IPS-15b (cell line): ENCODE measurements at regions not wholly inside any gene's neighbourhood (a gene's known extent, or its start where the extent isn't known, plus 50 kb on each side); places are given as distances from the start of the nearest gene placed in this dataset.
"Not testable (repeated sequence)": the region's sequence is repeated elsewhere in the genome, so short reads cannot be mapped to it uniquely, and the experiment has no call there.

Experiments
- H3K27me3 ChIP-seq: one replicate; pipeline ENCODE4 v1.6.1; 2013; ENCODE audit warnings: low read length; ENCODE audit not compliant: control insufficient read depth, insufficient read depth
- H3K36me3 ChIP-seq: one replicate; pipeline ENCODE4 v1.6.1; 2013; ENCODE audit warnings: low read length; ENCODE audit not compliant: control insufficient read depth, insufficient read depth
- H3K4me1 ChIP-seq: one replicate; pipeline ENCODE4 v1.6.1; 2013; ENCODE audit warnings: mild to moderate bottlenecking, low read length; ENCODE audit not compliant: control insufficient read depth, insufficient read depth
- H3K4me3 ChIP-seq: one replicate; pipeline ENCODE4 v1.5.1; 2013; ENCODE audit warnings: low read depth, low read length
- H3K9ac ChIP-seq: one replicate; pipeline ENCODE4 v1.6.1; 2013; ENCODE audit warnings: low read depth, mild to moderate bottlenecking, low read length
- H3K9me3 ChIP-seq: one replicate; pipeline ENCODE4 v1.6.1; 2013; ENCODE audit warnings: mild to moderate bottlenecking, low read length; ENCODE audit not compliant: control insufficient read depth, insufficient read depth

- no peaks in the 10 kb centered on the region for H3K36me3 ChIP-seq
- H3K4me3 ChIP-seq, result no peak overlapping the region
- H3K9me3 ChIP-seq, result no peaks in the 10 kb centered on the region
- no peaks in the 10 kb centered on the region for H3K27me3 ChIP-seq
- H3K9ac ChIP-seq, result no peak overlapping the region
- no peaks in the 10 kb centered on the region for H3K4me1 ChIP-seq
These were observed 318.1 kb downstream of the AEBP2 start for GRCh38 chr12:19757317-19757877.

GRCh38 chr12:19759227-19759626 lies 319.9 kb downstream of the AEBP2 start:
- no peaks in the 10 kb centered on the region for H3K36me3 ChIP-seq

GRCh38 chr12:19760611-19761010 lies 321.3 kb downstream of the AEBP2 start:
- no peaks in the 10 kb centered on the region for H3K36me3 ChIP-seq
- no peaks in the 10 kb centered on the region for H3K27me3 ChIP-seq
- H3K9ac ChIP-seq, result no peak overlapping the region
- no peaks in the 10 kb centered on the region for H3K9me3 ChIP-seq
- no peak overlapping the region for H3K4me3 ChIP-seq
- H3K4me1 ChIP-seq, result no peaks in the 10 kb centered on the region

More at GRCh38 chr12:19759227-19759626, 319.9 kb downstream of the AEBP2 start:
- Histone ChIP-seq H3K9ac (no peak overlapping the region), H3K4me1 (no peaks in the 10 kb centered on the region), H3K27me3 (no peaks in the 10 kb centered on the region), H3K9me3 (no peaks in the 10 kb centered on the region), H3K4me3 (no peak overlapping the region)

GRCh38 chr12:19761463-19761862 lies 322.2 kb downstream of the AEBP2 start:
- H3K27me3 ChIP-seq, result no peaks in the 10 kb centered on the region
- no peaks in the 10 kb centered on the region for H3K9me3 ChIP-seq
- no peak overlapping the region for H3K4me3 ChIP-seq
- no peak overlapping the region for H3K9ac ChIP-seq
- H3K36me3 ChIP-seq, result no peaks in the 10 kb centered on the region
- H3K4me1 ChIP-seq, result no peaks in the 10 kb centered on the region

- H3K36me3 ChIP-seq, result no peaks in the 10 kb centered on the region
- H3K4me3 ChIP-seq, result no peak overlapping the region
- no peak overlapping the region for H3K9ac ChIP-seq
- no peaks in the 10 kb centered on the region for H3K9me3 ChIP-seq
- no peaks in the 10 kb centered on the region for H3K4me1 ChIP-seq
- no peaks in the 10 kb centered on the region for H3K27me3 ChIP-seq
These were observed 324.2 kb downstream of the AEBP2 start for GRCh38 chr12:19763488-19763887.

GRCh38 chr12:19764408-19764807 lies 325.1 kb downstream of the AEBP2 start:
- Histone ChIP-seq H3K36me3 (no peaks in the 10 kb centered on the region), H3K4me3 (no peak overlapping the region), H3K4me1 (no peaks in the 10 kb centered on the region)

GRCh38 chr12:19771858-19772257 lies 332.6 kb downstream of the AEBP2 start:
- Histone ChIP-seq H3K9ac (no peak overlapping the region), H3K4me3 (no peak overlapping the region), H3K9me3 (no peaks in the 10 kb centered on the region), H3K36me3 (no peaks in the 10 kb centered on the region), H3K4me1 (peaks cover 3% of the 10 kb centered on the region), H3K27me3 (no peaks in the 10 kb centered on the region)

More at GRCh38 chr12:19764408-19764807, 325.1 kb downstream of the AEBP2 start:
- H3K9me3 ChIP-seq, result no peaks in the 10 kb centered on the region
- H3K9ac ChIP-seq, result no peak overlapping the region
- H3K27me3 ChIP-seq, result no peaks in the 10 kb centered on the region

- Histone ChIP-seq H3K36me3 (no peaks in the 10 kb centered on the region), H3K4me3 (no peak overlapping the region), H3K9ac (no peak overlapping the region), H3K4me1 (peaks cover 3% of the 10 kb centered on the region), H3K27me3 (no peaks in the 10 kb centered on the region), H3K9me3 (no peaks in the 10 kb centered on the region)
These were observed 333.5 kb downstream of the AEBP2 start for GRCh38 chr12:19772776-19773175.

- no peaks in the 10 kb centered on the region for H3K9me3 ChIP-seq
- H3K4me1 ChIP-seq, result peaks cover 8% of the 10 kb centered on the region
- no peak overlapping the region for H3K9ac ChIP-seq
- no peak overlapping the region for H3K4me3 ChIP-seq
- no peaks in the 10 kb centered on the region for H3K27me3 ChIP-seq
- no peaks in the 10 kb centered on the region for H3K36me3 ChIP-seq
These were observed 335.9 kb downstream of the AEBP2 start for GRCh38 chr12:19775241-19775640.

- not testable (repeated sequence) for H3K4me1 ChIP-seq, H3K9ac ChIP-seq, H3K27me3 ChIP-seq, H3K4me3 ChIP-seq, H3K36me3 ChIP-seq, H3K9me3 ChIP-seq
These were observed 336.7 kb downstream of the AEBP2 start for GRCh38 chr12:19775976-19776375.

- Histone ChIP-seq H3K4me1 (peaks cover 6% of the 10 kb centered on the region), H3K4me3 (no peak overlapping the region), H3K9me3 (no peaks in the 10 kb centered on the region), H3K27me3 (no peaks in the 10 kb centered on the region), H3K36me3 (no peaks in the 10 kb centered on the region), H3K9ac (no peak overlapping the region)
These were observed 338.9 kb downstream of the AEBP2 start for GRCh38 chr12:19778172-19778571.

GRCh38 chr12:19778797-19779196 lies 339.5 kb downstream of the AEBP2 start:
- H3K36me3 ChIP-seq, result no peaks in the 10 kb centered on the region
- H3K9me3 ChIP-seq, result no peaks in the 10 kb centered on the region
- H3K4me3 ChIP-seq, result no peak overlapping the region
- H3K27me3 ChIP-seq, result no peaks in the 10 kb centered on the region
- no peak overlapping the region for H3K9ac ChIP-seq
- H3K4me1 ChIP-seq, result peaks cover 6% of the 10 kb centered on the region
